GM19455 (cell line): ENCODE measurements at regions not wholly inside any gene's neighbourhood (a gene's known extent, or its start where the extent isn't known, plus 50 kb on each side); places are given as distances from the start of the nearest gene placed in this dataset.

Experiments used
- ATAC-seq: cut with Tn5 transposase; IDR thresholded peaks from one replicate; pipeline ENCODE4 v1.9.1; 2021; ENCODE audit not compliant: unreplicated experiment

DNA sequence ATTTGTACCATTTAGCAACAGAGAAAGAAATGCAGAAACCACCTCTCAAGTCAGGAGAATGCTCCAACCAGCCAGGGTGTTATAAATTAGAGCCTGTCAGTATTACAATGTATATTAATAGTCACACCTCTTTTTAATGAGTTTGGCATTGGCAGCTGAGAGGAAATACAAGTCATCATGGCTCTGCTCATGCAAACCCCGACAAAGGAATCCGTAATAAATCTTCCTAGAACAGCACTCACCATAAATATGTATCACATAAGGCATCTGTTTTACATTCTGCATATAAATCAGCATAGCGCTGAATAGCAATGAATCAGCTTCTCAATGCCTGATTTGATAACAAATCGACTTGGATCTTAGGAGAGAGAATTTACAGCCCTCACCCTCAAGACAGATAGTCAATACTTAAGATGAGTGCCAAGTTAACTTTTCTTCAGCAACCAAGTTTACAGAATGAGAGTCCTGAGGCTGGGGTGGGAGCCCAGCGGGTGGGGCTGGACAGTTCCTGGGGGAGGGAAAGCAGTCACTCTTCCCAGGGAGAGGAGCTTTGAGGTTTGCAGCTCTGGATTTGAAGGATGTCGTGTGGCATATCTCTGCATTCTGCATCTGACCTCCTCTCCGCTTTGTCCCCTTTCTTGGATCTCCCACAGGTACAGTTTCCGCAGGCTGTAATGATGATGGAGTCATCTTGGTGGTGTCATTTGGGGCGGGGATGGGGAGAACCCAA is 1034.4 kb upstream of the NR2F2 start:
- ATAC-seq = no peak

DNA sequence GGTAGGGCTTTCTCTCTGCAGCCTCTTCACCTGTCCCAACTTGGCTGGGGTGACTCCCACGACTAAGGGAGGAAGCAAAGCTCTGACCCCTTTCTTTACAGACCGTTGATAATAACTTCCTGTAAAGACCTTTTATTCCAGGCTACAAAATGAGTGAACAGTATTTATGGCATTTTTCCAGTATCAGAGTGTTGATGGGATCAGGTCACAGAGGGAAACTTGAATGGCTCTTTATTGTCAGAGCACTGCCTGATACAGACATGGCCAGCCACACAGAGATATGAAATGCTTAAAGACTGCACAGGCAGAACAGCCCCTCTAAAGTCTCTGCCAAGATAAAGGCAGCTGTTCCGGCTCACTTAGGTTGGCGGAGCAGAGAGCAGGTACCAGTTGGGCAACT is 1033.9 kb upstream of the NR2F2 start:
- no peak for ATAC-seq

DNA sequence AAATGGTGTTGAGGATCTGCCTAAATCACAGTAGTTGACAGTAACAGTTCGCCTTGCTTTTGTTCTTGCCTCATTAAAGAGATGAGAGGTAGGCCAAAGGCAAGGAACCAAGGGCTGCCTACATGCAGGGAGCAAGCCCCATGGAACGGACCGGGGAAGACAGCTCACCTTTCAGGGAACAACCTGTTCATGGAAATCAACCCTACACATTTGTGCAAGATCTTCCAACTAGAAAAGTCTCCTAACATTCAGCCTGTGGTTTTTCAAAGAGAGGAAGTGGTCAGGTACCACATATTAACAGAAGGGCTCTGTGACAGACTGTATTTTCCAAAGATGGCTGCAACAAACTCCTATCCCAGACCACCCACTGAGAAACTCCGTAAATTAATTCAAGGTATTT is 1031.8 kb upstream of the NR2F2 start:
- no peak for ATAC-seq

GRCh38 chr15:95300958-95301357 is 1029.5 kb upstream of the NR2F2 start:
- no peak for ATAC-seq

GRCh38 chr15:95302206-95302605 is 1028.3 kb upstream of the NR2F2 start:
- no peak for ATAC-seq

DNA sequence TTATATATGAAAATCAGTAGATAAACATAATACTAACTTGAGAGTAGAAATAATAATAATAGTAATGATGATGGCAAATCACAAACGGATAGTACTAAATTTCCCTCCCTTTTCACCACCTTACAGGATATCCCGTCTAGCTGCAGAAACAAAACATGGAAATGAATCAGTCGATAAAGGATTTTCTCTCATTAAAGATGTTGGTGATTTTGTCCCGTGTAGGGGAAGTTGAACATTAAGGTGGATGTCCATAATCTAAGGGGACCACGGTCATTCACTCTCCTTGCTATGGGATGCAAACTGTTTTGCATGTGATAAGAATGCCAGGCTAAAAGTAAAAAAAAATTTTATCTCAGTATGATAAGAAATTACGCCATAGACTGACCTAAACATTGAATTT is 1027.7 kb upstream of the NR2F2 start:
- no peak for ATAC-seq

GRCh38 chr15:95303713-95304112 is 1026.8 kb upstream of the NR2F2 start:
- no peak for ATAC-seq

GRCh38 chr15:95304151-95304946 is 1026.2 kb upstream of the NR2F2 start:
- no peak for ATAC-seq

DNA sequence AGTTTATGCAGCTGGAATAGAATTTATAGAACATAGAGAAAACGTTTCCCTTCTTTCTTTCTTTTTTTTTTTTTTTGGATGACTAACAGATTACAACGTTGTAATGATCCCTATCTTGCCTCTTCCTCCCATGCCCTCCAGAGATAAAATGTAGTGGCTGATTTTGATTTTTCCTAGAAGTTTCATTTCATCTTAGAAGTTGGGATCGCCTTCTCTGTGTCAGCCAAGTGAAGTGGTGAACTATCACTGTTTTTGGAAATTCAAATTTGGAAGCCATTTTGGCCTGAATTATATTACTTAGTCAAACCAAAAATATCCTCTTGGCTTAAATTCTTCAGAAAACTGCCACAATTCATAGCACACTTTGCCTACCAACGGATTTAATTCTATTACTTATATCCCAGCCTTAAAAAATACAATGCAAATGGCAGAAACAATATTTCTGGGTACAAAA is 1025.5 kb upstream of the NR2F2 start:
- no peak for ATAC-seq

DNA sequence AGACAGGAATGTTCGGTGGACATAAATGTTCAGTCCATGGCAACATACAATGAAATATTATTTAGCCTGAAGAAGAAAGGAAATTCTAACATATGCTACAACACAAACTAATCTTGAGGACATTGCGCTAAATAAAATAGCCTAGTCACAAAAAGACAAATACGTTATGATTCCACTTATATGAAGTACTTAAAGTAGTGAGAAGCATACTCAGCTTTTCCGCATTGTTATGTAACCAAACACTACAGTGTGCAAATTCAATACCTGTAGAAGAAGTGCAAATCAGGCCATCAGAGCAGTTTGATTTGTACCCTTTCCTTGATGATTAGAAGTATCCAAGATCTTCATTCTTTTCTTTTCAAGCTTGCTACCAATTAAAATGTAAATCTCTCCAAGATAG is 1023.4 kb upstream of the NR2F2 start:
- no peak for ATAC-seq

- ATAC-seq = no peak
These were observed 1011.3 kb upstream of the NR2F2 start for GRCh38 chr15:95319242-95319641.

DNA sequence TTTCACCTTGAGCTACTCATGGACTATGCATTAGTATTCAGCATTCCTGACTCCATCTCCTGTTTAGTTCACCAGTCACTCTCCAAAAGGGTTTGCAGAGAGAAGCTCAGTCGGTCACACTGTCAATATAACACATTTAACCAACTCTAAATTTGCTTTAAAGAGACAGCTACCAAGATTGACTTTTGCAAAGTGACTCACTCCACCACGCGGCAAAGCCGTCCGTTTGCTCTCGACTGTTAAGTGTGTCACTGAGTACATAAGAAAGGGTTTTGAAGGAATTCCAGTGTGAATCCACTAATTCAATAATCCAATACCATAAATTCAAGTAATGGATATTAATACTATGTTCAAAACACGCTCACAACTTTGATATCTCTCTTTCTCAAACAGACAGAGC is 1006.7 kb upstream of the NR2F2 start:
- ATAC-seq = no peak

DNA sequence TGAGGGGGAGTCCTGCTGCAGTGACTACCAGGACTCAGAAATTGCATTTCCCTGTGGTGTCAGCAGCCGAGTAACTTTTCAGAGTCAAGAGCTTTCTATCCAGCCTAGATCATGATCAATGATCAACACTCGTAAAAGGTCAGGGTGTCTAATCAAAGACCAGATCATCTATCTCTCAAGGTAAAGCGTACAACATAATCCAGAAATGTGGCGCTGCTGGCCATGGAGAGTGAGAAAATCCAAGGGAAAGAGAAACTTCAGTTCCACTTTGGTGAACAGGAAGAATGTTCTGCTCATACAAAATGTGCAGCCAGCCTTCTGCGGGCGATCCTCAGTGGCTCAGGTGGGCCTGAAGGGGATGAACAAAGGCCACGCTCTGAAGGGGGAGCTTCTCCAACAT is 1005.8 kb upstream of the NR2F2 start:
- ATAC-seq = no peak

DNA sequence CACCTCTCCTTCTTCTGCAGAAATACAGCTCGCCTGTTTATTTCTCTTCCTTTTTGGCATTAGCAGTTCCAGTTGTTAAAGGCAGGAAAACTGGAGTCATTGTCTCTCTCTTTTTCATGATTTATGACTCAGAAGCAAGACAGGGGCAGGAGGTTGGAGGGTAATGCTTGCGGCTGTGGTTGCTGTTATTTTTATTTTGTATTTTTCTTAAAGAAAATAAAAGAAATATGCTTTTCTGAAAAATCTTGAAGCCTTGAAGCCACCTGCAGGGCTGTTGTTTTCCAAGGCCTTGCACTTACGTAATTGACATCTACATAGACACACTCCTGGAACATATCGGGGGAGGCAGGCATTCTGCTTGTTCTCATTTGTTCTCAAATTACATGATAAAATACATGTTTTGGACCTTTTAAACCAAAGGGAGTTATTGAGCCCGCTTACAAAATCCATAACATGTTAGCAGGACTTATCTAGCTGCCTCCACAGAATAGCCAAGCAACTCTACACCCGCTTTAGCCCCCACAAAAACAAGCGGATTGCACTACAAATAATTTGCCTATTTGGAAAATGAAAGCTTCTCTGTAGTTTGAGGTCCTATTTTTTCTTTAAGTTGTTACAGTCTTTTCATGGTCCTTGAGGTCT is 1004.6 kb upstream of the NR2F2 start:
- ATAC-seq = no peak

DNA sequence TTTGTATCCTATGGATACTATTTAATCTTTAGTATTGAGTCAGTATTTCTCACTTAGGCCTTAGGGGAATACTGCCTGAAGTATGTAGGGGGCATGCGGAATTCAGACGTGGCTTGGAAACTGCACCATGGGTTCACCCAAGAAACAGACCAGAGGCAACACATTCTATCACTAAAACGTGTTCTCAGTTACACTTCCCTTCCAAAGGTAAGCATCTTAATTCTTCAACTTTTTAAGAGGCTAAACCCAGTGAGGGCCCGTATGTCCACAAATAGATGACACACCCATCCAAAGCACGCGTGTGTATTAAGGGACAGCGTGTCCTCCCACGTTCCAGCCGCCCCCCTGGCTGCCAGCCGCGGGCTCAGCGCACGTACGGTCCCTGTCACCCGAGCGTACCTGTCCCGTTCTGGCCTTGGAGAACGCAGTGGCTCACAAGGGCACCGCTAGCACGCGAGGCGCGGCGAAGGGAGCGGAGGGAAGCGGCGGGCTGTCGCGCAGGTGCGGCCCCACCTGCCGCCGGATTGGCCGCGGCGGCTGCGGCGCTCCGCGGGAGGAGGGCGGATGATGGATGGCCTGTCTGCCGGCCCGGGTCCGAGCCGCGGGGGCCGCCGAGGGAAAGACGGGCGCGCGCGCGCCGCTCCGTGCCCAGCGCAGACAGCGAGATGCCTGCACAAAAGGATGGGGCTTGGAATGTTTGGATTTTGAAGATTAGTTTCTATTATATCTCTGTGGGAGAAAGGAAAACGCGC is 1003.9 kb upstream of the NR2F2 start:
- ATAC-seq = no peak

- no peak for ATAC-seq
These were observed 1003.3 kb upstream of the NR2F2 start for GRCh38 chr15:95327183-95327525.

- no peak for ATAC-seq
These were observed 1002.8 kb upstream of the NR2F2 start for GRCh38 chr15:95327661-95328060.

GRCh38 chr15:95328559-95328958 is 1001.9 kb upstream of the NR2F2 start:
- ATAC-seq = no peak

GRCh38 chr15:95329362-95329761 is 1001.1 kb upstream of the NR2F2 start:
- ATAC-seq = no peak

- no peak for ATAC-seq
These were observed 988.8 kb upstream of the NR2F2 start for GRCh38 chr15:95341686-95342085.

- ATAC-seq = no peak
These were observed 984.6 kb upstream of the NR2F2 start for GRCh38 chr15:95345867-95346266.
